ENCODE measurements at regions not wholly inside any gene's neighbourhood (a gene's known extent, or its start where the extent isn't known, plus 50 kb on each side); places are given as distances from the start of the nearest gene placed in this dataset.
"Not testable (repeated sequence)": the region's sequence is repeated elsewhere in the genome, so short reads cannot be mapped to it uniquely, and the experiment has no call there.

DNA sequence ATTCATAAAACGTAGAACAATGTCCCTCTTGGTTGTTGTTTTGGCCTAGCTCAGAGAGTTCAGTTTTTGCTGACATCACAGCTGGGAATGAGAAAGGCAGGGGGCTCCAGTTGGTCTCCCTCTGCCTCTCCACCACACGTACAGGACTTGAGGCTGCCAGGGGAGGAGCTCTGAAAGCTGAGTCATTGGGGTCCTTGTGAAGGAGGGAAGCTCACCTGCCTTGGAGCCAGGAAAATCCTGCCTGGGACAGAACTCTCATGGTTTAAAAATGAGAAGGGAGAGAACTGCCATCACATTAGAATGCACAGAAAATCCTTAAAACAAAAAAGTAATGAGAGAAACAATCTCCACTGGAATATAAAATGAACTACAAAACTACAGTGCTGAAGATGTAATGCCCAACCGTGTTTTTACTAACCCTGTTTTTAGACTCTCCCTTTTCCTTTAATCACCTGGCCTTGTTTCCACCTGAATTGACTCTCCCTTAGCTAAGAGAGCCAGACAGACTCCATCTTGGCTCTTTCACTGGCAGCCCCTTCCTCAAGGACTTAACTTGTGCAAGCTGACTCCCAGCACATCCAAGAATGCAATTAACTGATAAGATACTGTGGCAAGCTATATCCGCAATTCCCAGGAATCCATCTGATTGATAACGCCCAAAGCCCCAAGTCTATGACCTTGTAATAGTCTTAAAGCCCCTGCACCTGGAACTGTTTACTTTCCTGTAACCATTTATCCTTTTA lies 58.6 kb upstream of the TARP start:
- DNase-seq (ENCODE audit: extremely low spot score); POLR2A ChIA-PET: not testable (repeated sequence)
- CTCF ChIA-PET: interaction anchor here (0.8 to 2.6 kb wide), 7 partner anchors 8 to 116 kb away, joined by 3 to 10 read pairs (median 6); no protein-coding TSS in a partner anchor

DNA sequence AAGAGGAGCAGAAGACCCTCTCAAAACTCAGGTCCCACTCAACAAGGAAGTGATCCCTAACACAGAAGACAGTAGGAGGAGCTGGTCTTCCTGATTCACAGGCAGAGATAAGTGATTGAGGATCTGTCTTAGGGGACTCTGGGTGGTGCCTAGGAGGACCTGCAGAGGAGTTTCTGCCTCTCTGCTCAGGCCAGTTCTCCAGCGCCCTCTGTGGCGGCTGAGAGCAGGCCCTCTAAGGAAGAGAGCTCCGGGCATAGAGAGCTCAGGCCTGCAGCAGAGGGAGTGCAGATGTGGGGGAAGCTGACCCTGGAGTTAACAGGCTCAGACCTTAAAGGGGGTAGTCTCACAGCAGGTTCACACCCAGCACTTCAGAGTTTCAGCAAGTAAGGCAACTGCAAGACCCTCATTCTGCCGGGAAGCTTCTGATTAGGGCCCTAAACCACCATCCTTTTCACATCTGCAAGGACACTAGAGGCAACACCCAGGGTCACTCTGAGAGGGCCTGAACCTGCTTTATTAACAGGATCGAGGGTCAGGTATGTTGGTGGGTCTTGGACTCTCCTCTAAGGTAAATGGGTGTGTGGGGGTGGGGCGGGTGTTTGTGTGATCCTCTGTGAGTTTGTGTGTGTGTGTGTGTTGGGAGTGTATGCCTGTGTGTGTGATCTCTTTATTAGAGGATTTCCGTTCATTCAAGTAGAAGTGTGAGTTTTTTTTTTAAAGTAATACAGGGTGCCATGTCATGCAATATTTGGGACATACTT lies 57.6 kb upstream of the TARP start:
- CTCF ChIA-PET: interaction anchor here (0.8 to 2.6 kb wide), 9 partner anchors 9 to 115 kb away, joined by 3 to 10 read pairs (median 6); no protein-coding TSS in a partner anchor
- no peak for DNase-seq (ENCODE audit: extremely low spot score)
- TF ChIP-seq, protein P1, sequence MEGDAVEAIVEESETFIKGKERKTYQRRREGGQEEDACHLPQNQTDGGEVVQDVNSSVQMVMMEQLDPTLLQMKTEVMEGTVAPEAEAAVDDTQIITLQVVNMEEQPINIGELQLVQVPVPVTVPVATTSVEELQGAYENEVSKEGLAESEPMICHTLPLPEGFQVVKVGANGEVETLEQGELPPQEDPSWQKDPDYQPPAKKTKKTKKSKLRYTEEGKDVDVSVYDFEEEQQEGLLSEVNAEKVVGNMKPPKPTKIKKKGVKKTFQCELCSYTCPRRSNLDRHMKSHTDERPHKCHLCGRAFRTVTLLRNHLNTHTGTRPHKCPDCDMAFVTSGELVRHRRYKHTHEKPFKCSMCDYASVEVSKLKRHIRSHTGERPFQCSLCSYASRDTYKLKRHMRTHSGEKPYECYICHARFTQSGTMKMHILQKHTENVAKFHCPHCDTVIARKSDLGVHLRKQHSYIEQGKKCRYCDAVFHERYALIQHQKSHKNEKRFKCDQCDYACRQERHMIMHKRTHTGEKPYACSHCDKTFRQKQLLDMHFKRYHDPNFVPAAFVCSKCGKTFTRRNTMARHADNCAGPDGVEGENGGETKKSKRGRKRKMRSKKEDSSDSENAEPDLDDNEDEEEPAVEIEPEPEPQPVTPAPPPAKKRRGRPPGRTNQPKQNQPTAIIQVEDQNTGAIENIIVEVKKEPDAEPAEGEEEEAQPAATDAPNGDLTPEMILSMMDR (IDR thresholded peaks at IDR 0.05; ENCODE audit: control extremely low read depth, extremely low read depth, low read depth, missing control alignments): no peak
- POLR2A ChIA-PET: no interaction called here

DNA sequence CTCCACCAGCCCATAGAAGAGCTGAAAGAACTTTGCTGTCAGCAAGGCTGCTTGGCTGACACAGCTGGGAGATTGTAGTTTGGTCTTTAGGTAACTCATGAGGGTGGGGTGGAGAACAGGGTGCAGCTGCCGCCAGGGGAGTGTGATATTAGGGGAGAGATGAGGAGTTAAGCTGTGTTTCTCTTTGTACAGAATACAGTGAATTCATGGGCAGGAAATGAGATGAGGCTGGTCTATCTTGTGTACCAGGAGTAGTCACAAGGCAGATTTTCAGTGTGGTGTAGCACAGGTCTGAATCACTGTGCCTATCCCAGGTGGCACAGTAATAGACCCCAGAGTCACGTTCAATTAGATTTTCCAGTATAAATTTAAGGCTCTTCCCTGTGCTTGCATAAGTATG lies 56.6 kb upstream of the TARP start:
- DNase-seq (ENCODE audit: extremely low spot score): no peak
- TF ChIP-seq, protein P1 (IDR thresholded peaks at IDR 0.05; ENCODE audit: control extremely low read depth, extremely low read depth, low read depth, missing control alignments): no peak
- ChIA-PET CTCF (interaction anchor here (0.7 to 3.0 kb wide), 7 partner anchors 10 to 114 kb away, joined by 3 to 13 read pairs (median 6); no protein-coding TSS in a partner anchor), POLR2A (no interaction called here)

DNA sequence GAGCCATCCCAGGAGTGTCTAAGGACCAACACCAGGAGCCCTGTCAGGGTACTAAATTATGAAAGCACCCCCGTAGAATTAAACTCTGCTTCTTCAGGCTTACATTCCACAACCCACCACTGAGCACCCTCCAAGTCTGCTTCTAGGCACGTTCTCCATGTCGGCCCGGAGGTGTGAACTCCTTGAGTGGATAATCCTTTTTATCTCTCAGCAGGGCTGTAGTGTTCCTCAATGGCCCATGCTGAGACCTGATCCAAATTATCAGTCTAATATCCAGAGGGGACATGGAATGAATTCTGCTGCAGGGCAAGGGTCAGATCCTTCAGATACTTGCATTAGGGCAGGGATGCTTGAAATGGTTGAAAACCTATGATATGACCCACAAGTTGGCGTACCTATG lies 55.9 kb upstream of the TARP start:
- ChIA-PET POLR2A (no interaction called here), CTCF (interaction anchor here (0.7 to 3.0 kb wide), 5 partner anchors 10 to 114 kb away, joined by 3 to 13 read pairs (median 6); no protein-coding TSS in a partner anchor)
- DNase-seq (ENCODE audit: extremely low spot score): no peak
- TF ChIP-seq, protein P1 (IDR thresholded peaks at IDR 0.05; ENCODE audit: control extremely low read depth, extremely low read depth, low read depth, missing control alignments): no peak

DNA sequence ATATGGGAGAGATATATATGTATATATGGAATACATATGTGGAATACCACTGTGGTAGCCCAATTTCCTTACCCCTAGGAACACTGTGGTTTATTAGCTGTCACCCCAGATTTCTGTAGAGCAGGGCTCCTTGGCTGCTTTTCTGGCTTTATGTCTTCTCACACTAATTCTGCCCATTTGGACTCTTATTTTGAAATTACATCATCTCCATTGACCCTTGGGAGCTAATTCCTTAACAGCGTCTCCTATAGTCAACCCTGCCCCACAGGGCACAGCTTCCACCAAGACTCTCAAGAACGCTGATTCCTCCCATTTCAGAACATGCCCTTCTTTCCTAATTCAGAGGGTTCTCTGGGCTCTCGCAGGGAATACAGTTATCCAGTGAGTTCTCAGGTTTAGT lies 55.4 kb upstream of the TARP start:
- DNase-seq (ENCODE audit: extremely low spot score): no peak
- POLR2A ChIA-PET: no interaction called here
- TF ChIP-seq, protein P1 (IDR thresholded peaks at IDR 0.05; ENCODE audit: control extremely low read depth, extremely low read depth, low read depth, missing control alignments): no peak
- CTCF ChIA-PET: interaction anchor here (0.9 to 3.0 kb wide), 3 partner anchors 10 to 113 kb away, joined by 3 to 13 read pairs (median 8); no protein-coding TSS in a partner anchor

DNA sequence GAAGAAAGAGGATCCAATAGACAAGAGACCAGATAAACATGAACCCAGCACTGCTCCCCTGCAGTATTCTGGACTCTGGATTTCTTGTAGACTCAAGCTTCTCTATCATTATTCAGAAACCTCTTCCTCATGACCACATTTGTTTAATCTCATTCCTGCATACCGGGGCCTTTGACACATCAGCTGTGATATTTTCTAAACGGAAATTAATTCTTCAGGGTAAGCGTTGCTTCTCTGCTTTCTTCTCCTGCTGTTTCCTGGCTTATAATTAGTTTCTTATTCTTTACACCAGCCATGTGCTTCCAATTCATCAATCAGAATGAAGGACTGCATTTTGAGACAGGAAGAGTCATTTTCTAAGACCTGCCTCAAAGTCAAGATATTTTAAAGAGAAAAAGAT lies 54.2 kb upstream of the TARP start:
- TF ChIP-seq, protein P1 (IDR thresholded peaks at IDR 0.05; ENCODE audit: control extremely low read depth, extremely low read depth, low read depth, missing control alignments): no peak
- no peak for DNase-seq (ENCODE audit: extremely low spot score)
- ChIA-PET CTCF (interaction anchor here (0.6 to 3.0 kb wide), 5 partner anchors 8 to 112 kb away, joined by 3 to 19 read pairs (median 8); no protein-coding TSS in a partner anchor), POLR2A (no interaction called here)
